HG03571 (cell line): ENCODE measurements at regions not wholly inside any gene's neighbourhood (a gene's known extent, or its start where the extent isn't known, plus 50 kb on each side); places are given as distances from the start of the nearest gene placed in this dataset.

ENCODE experiments used
- ATAC-seq: cut with Tn5 transposase; IDR thresholded peaks from one replicate; pipeline ENCODE4 v1.9.1; 2021; ENCODE audit not compliant: unreplicated experiment

GRCh38 chr3:72441284-72441994 is 406.8 kb downstream of the SHQ1 start:
- no peak for ATAC-seq

DNA sequence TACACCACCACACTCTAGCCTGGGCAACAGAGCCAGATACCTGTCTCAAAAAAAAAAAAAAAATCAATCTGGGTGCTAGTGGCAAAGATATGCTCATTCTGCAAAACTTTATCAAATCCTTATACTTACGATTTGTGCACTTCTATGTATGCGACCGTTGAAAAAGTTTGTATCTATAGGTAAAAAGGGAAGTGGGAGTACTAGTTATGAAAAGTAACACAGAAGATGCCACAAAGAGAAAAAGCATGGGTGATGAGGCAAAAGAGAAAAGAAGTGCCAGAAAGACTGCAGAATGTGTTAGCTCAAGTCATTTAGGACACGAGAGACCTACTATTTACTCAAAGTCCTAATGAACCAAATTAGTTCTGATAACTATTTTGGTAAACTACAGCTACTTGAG is 407.8 kb downstream of the SHQ1 start:
- ATAC-seq = peak; percentile 52

- ATAC-seq = no peak
Observed at GRCh38 chr3:72439321-72440183, 408.7 kb downstream of the SHQ1 start.

DNA sequence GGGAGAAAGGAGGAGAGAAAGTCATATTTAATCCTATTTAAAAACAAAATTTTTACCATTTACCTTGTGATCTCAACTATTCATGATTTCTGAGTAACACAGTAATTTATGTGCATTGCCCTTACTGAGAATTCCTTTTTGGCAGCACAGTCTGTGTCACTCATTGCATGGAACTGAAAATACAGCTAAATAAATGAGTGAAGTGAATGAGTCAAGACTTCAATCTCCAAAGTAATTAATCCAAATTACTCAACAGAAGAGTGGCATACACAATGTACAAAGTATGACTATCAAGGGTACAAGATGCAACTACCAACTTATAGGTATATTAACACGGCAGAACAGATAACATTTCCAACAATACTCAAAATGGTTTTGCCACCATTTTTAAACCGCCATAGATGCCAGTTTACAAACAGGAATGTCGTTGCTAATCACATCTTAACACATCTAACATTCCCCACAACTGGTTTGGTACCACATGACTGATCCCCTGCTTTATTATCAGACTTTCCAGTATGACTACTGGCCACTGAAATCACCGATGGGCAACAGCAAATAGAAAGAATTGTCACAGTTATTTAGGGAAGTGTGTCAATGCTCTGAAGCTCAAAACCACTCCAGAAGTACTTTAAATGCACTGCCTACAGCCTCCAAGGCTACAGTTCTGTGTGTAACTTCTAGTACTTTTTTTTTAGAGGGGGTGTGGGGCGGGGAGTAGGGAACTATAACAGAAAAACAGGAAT is 410.4 kb downstream of the SHQ1 start:
- ATAC-seq = no peak

DNA sequence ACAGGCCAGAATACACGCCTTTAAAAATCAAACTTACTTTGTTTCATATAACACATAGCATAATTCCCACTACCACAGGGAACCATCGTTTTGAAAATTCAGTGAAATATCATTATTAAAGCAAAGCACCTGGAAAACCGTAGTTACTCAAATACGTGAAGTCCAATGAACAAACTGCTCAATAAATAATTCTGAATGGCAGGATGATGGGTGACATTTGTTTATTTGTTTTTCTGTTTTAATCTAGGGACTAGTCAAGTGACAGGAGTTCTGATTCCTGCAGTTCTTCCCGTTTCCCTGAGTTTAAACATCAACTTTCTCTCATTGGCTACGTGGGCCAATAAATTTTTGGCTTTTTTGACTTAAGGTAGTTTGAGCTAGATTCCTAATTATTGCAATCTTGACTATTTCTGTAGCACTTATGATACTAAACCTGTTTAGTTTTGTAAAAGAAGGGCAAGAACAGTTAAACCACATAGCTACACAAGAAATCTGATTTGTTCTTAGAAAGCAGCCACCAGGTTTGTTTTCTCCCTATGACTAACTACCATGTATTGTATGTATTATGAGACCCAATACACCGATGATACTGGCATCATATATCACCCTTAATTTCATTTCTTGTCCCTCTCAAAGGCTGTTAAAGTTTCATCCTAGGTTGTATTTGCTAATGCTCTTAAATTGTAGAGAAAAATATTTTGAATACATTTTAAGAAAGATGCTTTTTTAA is 411.2 kb downstream of the SHQ1 start:
- ATAC-seq = no peak

GRCh38 chr3:72434296-72434695 is 413.9 kb downstream of the SHQ1 start:
- no peak for ATAC-seq

- no peak for ATAC-seq
Observed at GRCh38 chr3:72432246-72432645, 416.0 kb downstream of the SHQ1 start.

DNA sequence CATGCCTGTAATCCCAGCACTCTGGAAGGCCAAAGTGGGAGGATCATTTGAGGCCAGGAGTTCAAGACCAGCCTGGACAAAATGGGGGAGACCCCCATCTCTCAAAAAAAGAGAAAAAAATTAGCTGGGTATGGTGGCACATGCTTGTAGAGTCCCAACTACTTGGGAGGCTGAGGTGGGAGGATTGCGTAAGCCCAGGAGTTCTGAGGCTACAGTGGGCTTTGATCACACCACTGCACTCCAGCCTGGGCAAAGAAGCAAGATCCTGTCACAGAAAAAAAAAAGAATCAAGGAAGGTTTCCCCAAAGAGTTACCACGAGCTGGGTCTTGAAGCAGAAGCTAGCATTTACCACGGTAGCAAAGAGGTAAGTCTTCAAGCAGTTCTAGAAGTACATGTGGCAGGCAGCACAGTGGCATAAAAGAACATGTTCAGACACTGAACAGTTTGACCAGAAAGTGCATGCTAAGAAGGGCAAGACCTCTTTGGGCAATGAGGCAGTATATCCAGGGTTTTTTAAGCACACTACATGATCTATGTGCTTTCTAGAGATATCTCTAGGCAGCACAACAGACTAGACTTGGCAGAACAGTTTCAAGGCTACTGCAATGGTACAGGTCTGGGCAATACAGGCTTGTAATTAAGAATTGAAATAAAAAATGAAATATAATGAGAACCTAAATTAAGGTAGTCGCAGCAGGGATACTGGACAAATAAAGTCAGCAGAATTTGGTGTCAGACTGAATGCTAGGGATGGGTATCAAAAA is 418.5 kb downstream of the SHQ1 start:
- ATAC-seq = no peak

DNA sequence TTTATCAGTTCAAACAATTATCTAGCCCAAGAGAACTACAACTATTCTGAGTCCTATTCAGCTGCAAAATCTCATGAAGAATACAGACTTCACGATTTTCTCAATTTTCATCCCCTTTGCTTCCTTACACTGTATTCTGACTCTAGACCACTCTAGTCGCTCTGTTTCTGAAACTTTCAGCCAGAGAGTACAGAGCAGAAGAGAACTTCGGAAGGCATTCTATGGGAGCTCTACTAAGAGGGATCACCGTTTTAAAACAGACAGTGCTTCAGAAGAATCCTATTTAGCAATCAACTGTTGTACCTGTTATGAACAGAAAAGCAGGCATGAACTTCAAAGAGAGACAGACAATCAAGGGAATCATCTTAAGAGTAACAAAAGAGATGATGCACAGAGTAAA is 419.4 kb downstream of the SHQ1 start:
- ATAC-seq = no peak

- ATAC-seq = no peak
Observed at GRCh38 chr3:72427624-72428023, 420.6 kb downstream of the SHQ1 start.

DNA sequence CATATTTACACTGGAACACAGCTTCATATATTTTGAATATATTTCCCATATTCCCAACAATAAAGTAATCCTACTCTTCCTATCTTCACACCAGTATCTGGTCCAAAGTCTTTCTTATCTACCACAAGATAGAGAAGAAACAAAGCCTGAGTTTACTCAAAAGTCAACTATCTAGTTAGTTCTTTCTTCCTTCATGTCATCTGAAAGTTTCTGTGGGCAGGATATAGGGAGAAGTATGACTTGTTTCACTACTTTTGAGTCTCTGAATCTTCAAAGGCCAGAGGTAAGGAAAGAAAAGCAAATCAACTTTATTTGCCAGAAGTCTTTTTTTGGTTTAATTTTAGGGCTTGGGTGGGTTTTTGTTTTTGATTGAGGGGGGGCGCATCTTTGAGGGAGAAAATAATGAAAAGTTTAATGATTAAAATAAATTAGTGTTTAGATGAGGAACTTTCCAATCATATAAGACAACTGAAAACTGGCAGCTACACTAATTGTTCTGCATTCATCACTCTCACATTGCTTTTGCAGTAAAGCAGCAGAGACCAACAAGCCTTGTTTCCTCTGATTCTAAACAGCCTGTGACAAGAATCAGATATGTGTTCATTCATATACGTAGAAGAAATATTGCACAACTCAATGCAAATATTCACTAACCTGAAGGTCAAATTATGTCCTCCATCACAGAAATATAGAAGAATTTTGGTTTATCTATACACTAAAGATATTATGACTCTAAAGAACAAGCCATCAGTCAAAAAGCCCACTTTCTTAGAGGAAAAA is 421.4 kb downstream of the SHQ1 start:
- ATAC-seq = peak; percentile 64

GRCh38 chr3:72423643-72424042 is 424.6 kb downstream of the SHQ1 start:
- ATAC-seq = no peak

GRCh38 chr3:72421786-72422185 is 426.5 kb downstream of the SHQ1 start:
- no peak for ATAC-seq

GRCh38 chr3:72421126-72421525 is 427.1 kb downstream of the SHQ1 start:
- ATAC-seq = no peak

DNA sequence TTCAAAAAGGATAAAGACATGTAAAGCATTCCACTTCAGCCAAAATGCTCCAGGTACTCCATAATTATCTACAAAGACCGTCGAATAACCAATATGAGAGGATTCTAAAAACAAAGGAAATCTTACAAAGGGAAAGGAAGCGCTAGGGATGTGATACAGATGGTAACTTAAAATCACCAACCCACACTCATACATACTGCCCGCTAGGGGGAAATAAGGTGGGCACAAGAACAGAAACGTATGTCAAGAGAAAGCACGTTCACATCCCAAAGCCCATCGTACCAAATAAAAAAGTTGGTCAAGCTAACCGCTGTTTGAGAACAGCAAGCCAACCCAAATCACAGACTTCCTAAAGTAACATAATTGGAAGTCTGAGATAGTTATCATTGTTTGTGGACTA is 429.4 kb downstream of the SHQ1 start:
- no peak for ATAC-seq

- ATAC-seq = no peak
Observed at GRCh38 chr3:72418244-72418643, 430.0 kb downstream of the SHQ1 start.

DNA sequence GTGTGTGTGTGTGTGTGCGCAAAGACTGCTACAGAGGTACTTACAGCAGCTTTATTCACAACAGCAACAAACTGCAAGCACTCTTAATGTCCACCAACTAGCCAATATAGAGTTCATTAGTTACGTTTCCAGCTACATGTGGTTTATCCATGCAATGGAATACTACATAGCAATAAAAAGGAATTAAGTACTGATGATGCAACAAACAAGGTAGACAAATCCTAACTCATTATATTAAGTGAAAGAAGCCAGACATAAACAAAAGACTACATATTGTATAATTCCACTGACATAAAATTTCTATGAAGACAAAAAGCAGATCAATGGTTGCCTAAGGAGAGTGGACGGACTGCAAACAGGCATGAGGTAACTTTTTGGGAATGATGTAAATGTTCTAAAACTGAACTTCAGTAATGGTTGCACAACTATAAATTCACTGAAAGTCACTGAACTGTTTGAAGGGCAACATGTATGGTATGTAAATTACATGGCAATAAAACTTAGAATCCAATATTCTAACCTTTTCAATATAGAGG is 433.7 kb downstream of the SHQ1 start:
- no peak for ATAC-seq

DNA sequence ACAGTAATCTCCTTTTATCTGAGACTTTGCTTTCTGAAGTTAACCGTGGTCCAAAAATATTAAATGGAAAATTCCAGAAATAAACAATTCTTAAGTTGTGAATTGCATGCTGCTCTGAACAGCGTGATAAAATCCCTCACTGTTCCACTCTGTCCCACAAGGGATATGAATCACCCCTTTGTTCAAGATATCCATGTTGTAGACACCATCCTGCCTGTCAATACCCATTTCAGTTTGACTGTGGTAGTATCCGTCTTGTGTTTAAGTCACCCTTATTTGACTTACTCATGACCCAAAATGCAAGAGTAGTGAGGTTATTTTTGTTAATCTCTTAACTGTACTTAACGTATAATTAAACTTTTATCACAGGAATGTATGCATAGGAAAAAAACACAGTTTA is 435.0 kb downstream of the SHQ1 start:
- no peak for ATAC-seq

DNA sequence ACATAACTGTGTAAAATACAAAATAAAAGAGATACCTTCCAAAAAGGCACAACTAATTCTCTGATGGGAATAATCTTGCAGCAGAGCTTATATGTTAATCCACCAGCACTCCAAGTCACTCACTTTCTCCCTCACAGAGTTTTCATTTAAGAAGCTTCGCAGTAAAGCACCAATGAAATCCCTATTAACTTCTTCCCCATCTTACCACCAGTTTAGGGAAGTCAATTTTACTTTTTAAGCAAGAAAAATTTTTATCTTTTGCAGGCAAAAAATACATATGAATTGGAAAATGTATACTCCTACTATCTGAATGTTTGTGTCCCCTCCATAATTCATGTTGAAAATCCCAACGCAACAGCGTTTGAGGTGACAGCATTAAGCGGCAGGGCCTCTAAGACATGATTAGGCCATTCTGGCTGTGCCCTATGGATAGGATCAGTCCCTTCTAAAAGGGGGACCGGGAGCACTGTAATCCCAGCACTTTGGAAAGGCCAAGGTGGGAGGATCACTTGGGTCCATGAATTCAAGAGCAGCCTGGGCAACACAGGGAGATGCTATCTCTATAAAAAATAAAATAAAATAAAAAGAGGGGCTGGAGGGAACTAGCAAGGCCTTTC is 435.8 kb downstream of the SHQ1 start:
- no peak for ATAC-seq
